ENCODE measurements at regions not wholly inside any gene's neighbourhood (a gene's known extent, or its start where the extent isn't known, plus 50 kb on each side); places are given as distances from the start of the nearest gene placed in this dataset.

DNA sequence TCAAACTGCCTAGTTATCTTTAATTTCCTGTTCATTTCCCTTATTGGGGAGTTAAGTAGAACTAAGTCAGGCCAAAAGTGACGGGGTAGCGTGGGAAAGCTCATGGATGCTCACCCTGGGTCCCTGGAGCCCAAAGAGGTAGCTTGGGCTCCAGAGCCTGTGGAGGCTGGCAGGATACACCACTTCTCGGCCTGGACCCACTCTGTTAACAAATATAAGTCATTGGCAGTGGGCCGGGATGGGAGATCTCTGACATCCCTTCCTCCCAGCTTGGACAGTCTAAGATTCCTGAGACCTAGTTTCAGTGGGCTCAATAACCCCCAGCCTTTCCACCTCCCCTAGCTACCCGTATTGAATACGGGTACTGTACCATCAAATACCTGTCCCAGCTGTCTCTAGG is 106.1 kb downstream of the EFNB1 start:
- Histone ChIP-seq H3K4me3 (ENCODE audit: low read length) (no peak overlapping the region), H3K36me3 (ENCODE audit: insufficient read depth, low read length) (no peaks in the 10 kb centered on the region), H3K27ac (ENCODE audit: low read depth in 1 of 2, low read length in 2 of 2) (no peak overlapping the region), H3K27me3 (ENCODE audit: control insufficient read depth in 1 of 2, insufficient read depth in 2 of 2, low read length in 2 of 2) (no peaks in the 10 kb centered on the region), H3K9me3 (ENCODE audit: control insufficient read depth in 1 of 2, insufficient read depth in 1 of 2, low read length in 2 of 2) (no peaks in the 10 kb centered on the region), H3K4me1 (ENCODE audit: insufficient read depth, low read length) (no peaks in the 10 kb centered on the region)
- Mint-ChIP-seq H3K27ac (no peak overlapping the region), H3K27me3 (no peaks in the 10 kb centered on the region), H3K4me1 (ENCODE audit: low read depth) (peaks cover 4% of the 10 kb centered on the region), H3K4me3 (no peak overlapping the region), H3K9me3 (no peaks in the 10 kb centered on the region), H3K36me3 (ENCODE audit: low read depth) (no peaks in the 10 kb centered on the region)
- no peak for ATAC-seq (ENCODE audit: poor library complexity)
- intact Hi-C loops (cut with DNase I, micrococcal nuclease) = no loop called here
- POLR2A ChIA-PET = no interaction called here
- CTCF ChIA-PET = no interaction called here
- TF ChIP-seq, protein P1, sequence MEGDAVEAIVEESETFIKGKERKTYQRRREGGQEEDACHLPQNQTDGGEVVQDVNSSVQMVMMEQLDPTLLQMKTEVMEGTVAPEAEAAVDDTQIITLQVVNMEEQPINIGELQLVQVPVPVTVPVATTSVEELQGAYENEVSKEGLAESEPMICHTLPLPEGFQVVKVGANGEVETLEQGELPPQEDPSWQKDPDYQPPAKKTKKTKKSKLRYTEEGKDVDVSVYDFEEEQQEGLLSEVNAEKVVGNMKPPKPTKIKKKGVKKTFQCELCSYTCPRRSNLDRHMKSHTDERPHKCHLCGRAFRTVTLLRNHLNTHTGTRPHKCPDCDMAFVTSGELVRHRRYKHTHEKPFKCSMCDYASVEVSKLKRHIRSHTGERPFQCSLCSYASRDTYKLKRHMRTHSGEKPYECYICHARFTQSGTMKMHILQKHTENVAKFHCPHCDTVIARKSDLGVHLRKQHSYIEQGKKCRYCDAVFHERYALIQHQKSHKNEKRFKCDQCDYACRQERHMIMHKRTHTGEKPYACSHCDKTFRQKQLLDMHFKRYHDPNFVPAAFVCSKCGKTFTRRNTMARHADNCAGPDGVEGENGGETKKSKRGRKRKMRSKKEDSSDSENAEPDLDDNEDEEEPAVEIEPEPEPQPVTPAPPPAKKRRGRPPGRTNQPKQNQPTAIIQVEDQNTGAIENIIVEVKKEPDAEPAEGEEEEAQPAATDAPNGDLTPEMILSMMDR (IDR thresholded peaks at IDR 0.05) = no peak
- no peak for DNase-seq

DNA sequence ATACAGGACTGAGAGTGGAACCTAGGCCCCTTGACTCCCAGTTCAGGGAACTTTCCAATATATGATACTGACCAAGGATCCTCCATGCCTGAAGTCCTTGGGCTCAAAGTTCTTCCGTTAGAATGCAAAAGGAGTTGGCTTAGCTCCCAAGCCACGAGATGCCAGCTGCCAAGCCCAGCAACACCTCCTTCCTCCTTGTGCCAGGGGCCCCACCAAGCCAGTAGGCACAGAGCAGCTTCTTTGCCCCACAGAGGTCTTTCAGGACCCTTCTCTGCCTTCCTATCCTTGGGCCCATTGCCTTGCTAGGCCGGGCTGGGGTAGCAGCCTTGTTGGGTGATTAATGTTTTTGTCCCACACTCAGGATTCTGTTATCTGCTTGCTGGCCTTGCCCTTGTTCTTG is 105.6 kb downstream of the EFNB1 start:
- Mint-ChIP-seq H3K27me3 (no peaks in the 10 kb centered on the region), H3K4me3 (no peak overlapping the region), H3K9me3 (no peaks in the 10 kb centered on the region), H3K27ac (no peak overlapping the region), H3K4me1 (ENCODE audit: low read depth) (peaks cover 4% of the 10 kb centered on the region), H3K36me3 (ENCODE audit: low read depth) (no peaks in the 10 kb centered on the region)
- no peaks in the 10 kb centered on the region for H3K36me3 ChIP-seq (ENCODE audit: insufficient read depth, low read length)
- H3K27ac ChIP-seq (ENCODE audit: low read depth in 1 of 2, low read length in 2 of 2) = no peak overlapping the region
- H3K9me3 ChIP-seq (ENCODE audit: control insufficient read depth in 1 of 2, insufficient read depth in 1 of 2, low read length in 2 of 2) = no peaks in the 10 kb centered on the region
- ChIA-PET POLR2A (no interaction called here), CTCF (no interaction called here)
- no peak overlapping the region for H3K4me3 ChIP-seq (ENCODE audit: low read length)
- H3K27me3 ChIP-seq (ENCODE audit: control insufficient read depth in 1 of 2, insufficient read depth in 2 of 2, low read length in 2 of 2) = no peaks in the 10 kb centered on the region
- TF ChIP-seq, protein P1 (IDR thresholded peaks at IDR 0.05) = no peak
- no peak for DNase-seq
- intact Hi-C loops (cut with DNase I, micrococcal nuclease) = no loop called here
- H3K4me1 ChIP-seq (ENCODE audit: insufficient read depth, low read length) = no peaks in the 10 kb centered on the region
- ATAC-seq (ENCODE audit: poor library complexity) = no peak

DNA sequence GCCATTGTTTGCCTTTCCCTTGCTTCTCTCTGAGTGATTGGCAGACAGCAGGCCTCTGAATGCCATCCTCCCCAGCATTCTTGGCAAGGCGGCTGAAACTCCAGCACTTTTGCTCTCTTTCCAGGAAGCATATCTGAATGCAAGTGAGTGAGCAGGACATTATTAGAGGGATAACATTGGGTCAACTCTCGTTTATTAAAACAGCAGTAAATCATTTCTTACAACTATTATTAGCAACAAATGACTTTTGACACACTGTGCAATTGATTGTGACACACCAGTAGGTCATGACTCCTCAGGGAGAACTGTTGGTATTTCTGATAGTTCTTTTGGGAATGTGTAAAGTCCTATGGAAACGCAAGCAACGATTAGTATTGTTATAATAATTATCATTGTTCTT is 103.8 kb downstream of the EFNB1 start:
- Histone ChIP-seq H3K27ac (ENCODE audit: low read depth in 1 of 2, low read length in 2 of 2) (no peak overlapping the region), H3K4me1 (ENCODE audit: insufficient read depth, low read length) (no peaks in the 10 kb centered on the region), H3K9me3 (ENCODE audit: control insufficient read depth in 1 of 2, insufficient read depth in 1 of 2, low read length in 2 of 2) (no peaks in the 10 kb centered on the region), H3K36me3 (ENCODE audit: insufficient read depth, low read length) (no peaks in the 10 kb centered on the region), H3K4me3 (ENCODE audit: low read length) (no peak overlapping the region), H3K27me3 (ENCODE audit: control insufficient read depth in 1 of 2, insufficient read depth in 2 of 2, low read length in 2 of 2) (no peaks in the 10 kb centered on the region)
- no peak for ATAC-seq (ENCODE audit: poor library complexity)
- Mint-ChIP-seq H3K27ac (no peak overlapping the region), H3K27me3 (no peaks in the 10 kb centered on the region), H3K4me1 (ENCODE audit: low read depth) (peaks cover 4% of the 10 kb centered on the region), H3K36me3 (ENCODE audit: low read depth) (no peaks in the 10 kb centered on the region), H3K4me3 (no peak overlapping the region), H3K9me3 (no peaks in the 10 kb centered on the region)
- DNase-seq = no peak
- intact Hi-C loops (cut with DNase I, micrococcal nuclease) = no loop called here
- ChIA-PET CTCF (no interaction called here), POLR2A (no interaction called here)
- TF ChIP-seq, protein P1 (IDR thresholded peaks at IDR 0.05) = no peak
